ENCODE measurements at regions not wholly inside any gene's neighbourhood (a gene's known extent, or its start where the extent isn't known, plus 50 kb on each side); places are given as distances from the start of the nearest gene placed in this dataset.

- no peak overlapping the region for H3K4me3 ChIP-seq (ENCODE audit: low read depth, low read length)
- no peak for TF ChIP-seq CTCF (IDR thresholded peaks at IDR 0.05; ENCODE audit: insufficient read depth, low read length)
- DNase-seq (ENCODE audit: low read depth) = peak; percentile 86
Observed at GRCh38 chr6:132147530-132148011, 196.4 kb upstream of the CCN2 start.

GRCh38 chr6:132144456-132144855 is 193.3 kb upstream of the CCN2 start:
- no peak overlapping the region for H3K4me3 ChIP-seq (ENCODE audit: low read depth, low read length)
- DNase-seq (ENCODE audit: low read depth) = no peak
- TF ChIP-seq CTCF (IDR thresholded peaks at IDR 0.05; ENCODE audit: insufficient read depth, low read length) = no peak

GRCh38 chr6:132143258-132143657 is 192.1 kb upstream of the CCN2 start:
- TF ChIP-seq CTCF (IDR thresholded peaks at IDR 0.05; ENCODE audit: insufficient read depth, low read length) = no peak
- DNase-seq (ENCODE audit: low read depth) = no peak
- H3K4me3 ChIP-seq (ENCODE audit: low read depth, low read length) = no peak overlapping the region

GRCh38 chr6:132142768-132143167 is 191.6 kb upstream of the CCN2 start:
- no peak for TF ChIP-seq CTCF (IDR thresholded peaks at IDR 0.05; ENCODE audit: insufficient read depth, low read length)

GRCh38 chr6:132142308-132142707 is 191.1 kb upstream of the CCN2 start:
- DNase-seq (ENCODE audit: low read depth) = peak; percentile 47
- H3K4me3 ChIP-seq (ENCODE audit: low read depth, low read length) = no peak overlapping the region

More at GRCh38 chr6:132142768-132143167, 191.6 kb upstream of the CCN2 start:
- peak; percentile 61 for DNase-seq (ENCODE audit: low read depth)
- no peak overlapping the region for H3K4me3 ChIP-seq (ENCODE audit: low read depth, low read length)

GRCh38 chr6:132140189-132140588 is 189.0 kb upstream of the CCN2 start:
- DNase-seq (ENCODE audit: low read depth) = no peak
- no peak for TF ChIP-seq CTCF (IDR thresholded peaks at IDR 0.05; ENCODE audit: insufficient read depth, low read length)
- H3K4me3 ChIP-seq (ENCODE audit: low read depth, low read length) = no peak overlapping the region

More at GRCh38 chr6:132142308-132142707, 191.1 kb upstream of the CCN2 start:
- no peak for TF ChIP-seq CTCF (IDR thresholded peaks at IDR 0.05; ENCODE audit: insufficient read depth, low read length)

- no peak for DNase-seq (ENCODE audit: low read depth)
- TF ChIP-seq CTCF (IDR thresholded peaks at IDR 0.05; ENCODE audit: insufficient read depth, low read length) = no peak
Observed at GRCh38 chr6:132139611-132140010, 188.4 kb upstream of the CCN2 start.

More at GRCh38 chr6:132139611-132140010, 188.4 kb upstream of the CCN2 start:
- no peak overlapping the region for H3K4me3 ChIP-seq (ENCODE audit: low read depth, low read length)
